ENCODE measurements at regions not wholly inside any gene's neighbourhood (a gene's known extent, or its start where the extent isn't known, plus 50 kb on each side); places are given as distances from the start of the nearest gene placed in this dataset.

DNA sequence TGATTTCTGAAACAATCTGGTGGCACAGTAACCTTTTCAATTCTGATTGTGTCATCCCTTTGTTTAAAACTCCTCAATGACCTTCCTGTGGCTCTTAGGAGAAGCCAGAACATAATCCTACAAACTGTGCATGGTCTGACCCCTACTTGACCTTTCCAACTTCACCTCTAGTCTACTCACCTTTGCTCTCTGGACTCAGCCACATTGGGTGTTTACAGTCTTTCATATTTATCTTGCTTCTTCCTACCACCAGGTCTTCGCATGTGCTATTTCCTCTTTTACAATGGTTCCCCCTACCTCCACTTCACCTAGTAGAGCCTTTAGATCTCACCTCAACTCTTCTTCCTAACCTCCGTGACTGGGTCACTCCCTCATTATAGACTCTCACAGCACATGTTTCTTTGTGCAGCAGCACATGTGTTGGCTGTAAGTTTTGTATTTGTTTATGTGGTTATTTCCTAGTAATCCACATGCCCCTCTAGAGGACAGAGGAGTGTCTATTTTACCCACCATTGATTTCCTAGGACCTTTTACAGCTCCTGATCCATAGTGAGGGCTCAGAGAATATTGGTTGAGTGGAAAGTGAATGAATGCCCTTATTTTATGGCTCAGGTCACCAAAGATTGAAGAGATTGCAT lies 320.8 kb upstream of the MEIS1 start:
- H3K27me3 ChIP-seq, result no peaks in the 10 kb centered on the region
- no peak overlapping the region for H3K4me3 ChIP-seq (ENCODE audit: low read depth in 1 of 2, low read length in 1 of 2)
- H3K9me3 ChIP-seq, result no peaks in the 10 kb centered on the region
- H3K36me3 ChIP-seq, result no peaks in the 10 kb centered on the region
- H3K4me1 ChIP-seq (ENCODE audit: control insufficient read depth in 1 of 2, insufficient read depth in 1 of 2, low read depth in 1 of 2, low read length in 1 of 2), result no peaks in the 10 kb centered on the region
- TF ChIP-seq CTCF (IDR thresholded peaks at IDR 0.05), result no peak
- H3K27ac ChIP-seq, result no peak overlapping the region

GRCh38 chr2:66111706-66112105 lies 323.2 kb upstream of the MEIS1 start:
- Histone ChIP-seq H3K4me3 (ENCODE audit: low read depth in 1 of 2, low read length in 1 of 2) (no peak overlapping the region), H3K27ac (no peak overlapping the region), H3K4me1 (ENCODE audit: control insufficient read depth in 1 of 2, insufficient read depth in 1 of 2, low read depth in 1 of 2, low read length in 1 of 2) (no peaks in the 10 kb centered on the region), H3K9me3 (no peaks in the 10 kb centered on the region), H3K27me3 (no peaks in the 10 kb centered on the region), H3K36me3 (no peaks in the 10 kb centered on the region)
- TF ChIP-seq CTCF (IDR thresholded peaks at IDR 0.05), result no peak

GRCh38 chr2:66110608-66111007 lies 324.3 kb upstream of the MEIS1 start:
- no peak overlapping the region for H3K4me3 ChIP-seq (ENCODE audit: low read depth in 1 of 2, low read length in 1 of 2)
- no peaks in the 10 kb centered on the region for H3K4me1 ChIP-seq (ENCODE audit: control insufficient read depth in 1 of 2, insufficient read depth in 1 of 2, low read depth in 1 of 2, low read length in 1 of 2)
- no peaks in the 10 kb centered on the region for H3K27me3 ChIP-seq
- no peaks in the 10 kb centered on the region for H3K9me3 ChIP-seq
- H3K27ac ChIP-seq, result no peak overlapping the region
- TF ChIP-seq CTCF (IDR thresholded peaks at IDR 0.05), result no peak
- H3K36me3 ChIP-seq, result no peaks in the 10 kb centered on the region

DNA sequence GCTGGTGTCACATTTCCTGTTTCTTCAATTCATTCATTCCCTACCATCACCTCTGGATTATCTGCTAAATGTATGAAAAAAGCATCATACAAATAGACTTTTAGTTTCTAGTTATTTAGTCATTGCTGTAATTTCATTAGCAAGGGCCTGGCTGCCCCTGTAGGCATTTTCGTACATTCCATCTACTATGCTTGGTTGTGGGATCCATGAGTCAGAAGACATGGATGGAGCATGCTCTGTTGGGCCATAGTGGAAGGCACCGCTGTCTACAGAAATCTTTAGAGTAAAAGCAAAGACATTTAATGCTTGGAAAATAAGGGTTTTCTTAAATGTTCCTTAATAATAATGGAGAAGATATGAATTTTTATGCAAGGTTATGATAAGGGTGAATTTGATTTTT lies 324.8 kb upstream of the MEIS1 start:
- no peak for TF ChIP-seq CTCF (IDR thresholded peaks at IDR 0.05)
- Histone ChIP-seq H3K36me3 (no peaks in the 10 kb centered on the region), H3K27ac (no peak overlapping the region), H3K9me3 (no peaks in the 10 kb centered on the region), H3K27me3 (no peaks in the 10 kb centered on the region), H3K4me1 (ENCODE audit: control insufficient read depth in 1 of 2, insufficient read depth in 1 of 2, low read depth in 1 of 2, low read length in 1 of 2) (no peaks in the 10 kb centered on the region), H3K4me3 (ENCODE audit: low read depth in 1 of 2, low read length in 1 of 2) (no peak overlapping the region)

DNA sequence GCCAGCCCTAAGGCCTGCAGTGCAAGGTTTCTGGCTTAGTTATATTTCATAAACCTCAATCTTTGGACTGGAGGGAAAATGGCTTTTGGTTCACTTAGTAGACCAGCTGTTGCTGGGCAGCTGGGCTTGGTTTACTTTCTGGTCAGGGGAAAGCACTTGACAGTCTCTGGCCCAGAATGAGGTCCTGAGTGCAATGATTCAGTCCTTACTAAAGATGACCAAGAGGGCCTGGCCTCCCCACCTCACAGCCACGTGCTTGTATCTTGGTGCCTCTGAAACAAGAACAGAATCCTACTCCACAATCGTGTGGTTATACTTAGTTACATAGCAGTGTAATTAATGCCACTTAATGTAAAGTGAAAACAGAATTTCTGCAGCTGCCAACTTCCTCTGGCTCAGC lies 325.5 kb upstream of the MEIS1 start:
- Histone ChIP-seq H3K4me3 (ENCODE audit: low read depth in 1 of 2, low read length in 1 of 2) (no peak overlapping the region), H3K27me3 (no peaks in the 10 kb centered on the region), H3K9me3 (no peaks in the 10 kb centered on the region), H3K36me3 (no peaks in the 10 kb centered on the region), H3K4me1 (ENCODE audit: control insufficient read depth in 1 of 2, insufficient read depth in 1 of 2, low read depth in 1 of 2, low read length in 1 of 2) (no peaks in the 10 kb centered on the region), H3K27ac (no peak overlapping the region)
- no peak for TF ChIP-seq CTCF (IDR thresholded peaks at IDR 0.05)
